HEK293 (cell line): ENCODE measurements at regions not wholly inside any gene's neighbourhood (a gene's known extent, or its start where the extent isn't known, plus 50 kb on each side); places are given as distances from the start of the nearest gene placed in this dataset.

ENCODE experiments used
- CTCF ChIP-seq: fragments of 450-650 bp; formaldehyde crosslinking; IDR thresholded peaks from 2 replicates; pipeline ENCODE4 v1.5.1; 2016; ENCODE audit warnings: missing biosample characterization, missing genetic modification characterization
- ZNF26 ChIP-seq: fragments of 450-650 bp; formaldehyde crosslinking; IDR thresholded peaks from 2 replicates; pipeline ENCODE4 v1.5.1; 2016; ENCODE audit warnings: missing biosample characterization, missing genetic modification characterization
- ZNF792 ChIP-seq: fragments of 450-650 bp; formaldehyde crosslinking; IDR thresholded peaks from 2 replicates; pipeline ENCODE4 v1.5.1; 2016; ENCODE audit warnings: missing biosample characterization, missing genetic modification characterization
- TF ChIP-seq, protein P1 (sequence below): fragments of 450-650 bp; formaldehyde crosslinking; IDR thresholded peaks from 2 replicates; pipeline ENCODE4 v1.5.1; 2016; ENCODE audit warnings: missing biosample characterization, missing genetic modification characterization

DNA sequence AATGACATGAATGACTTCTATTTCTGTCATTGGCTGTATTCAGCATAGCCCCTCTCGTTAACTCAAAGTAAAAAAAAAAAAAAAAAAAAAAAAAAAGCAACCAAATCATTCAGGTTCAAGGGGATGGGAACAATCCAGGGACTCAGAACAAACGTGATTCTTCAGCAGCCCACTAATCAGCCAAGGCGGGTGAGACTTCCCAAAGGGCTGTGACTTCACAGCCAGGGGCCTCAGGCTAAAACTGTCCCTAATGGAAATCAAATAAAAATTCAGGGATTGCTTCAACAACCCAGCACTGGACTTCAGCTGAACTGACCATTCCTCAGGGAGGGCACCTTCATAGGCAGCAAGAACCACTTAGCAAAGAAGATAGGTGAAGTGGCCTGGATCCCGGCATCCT, 86.2 kb upstream of the FAM169A start:
- TF ChIP-seq, protein P1, sequence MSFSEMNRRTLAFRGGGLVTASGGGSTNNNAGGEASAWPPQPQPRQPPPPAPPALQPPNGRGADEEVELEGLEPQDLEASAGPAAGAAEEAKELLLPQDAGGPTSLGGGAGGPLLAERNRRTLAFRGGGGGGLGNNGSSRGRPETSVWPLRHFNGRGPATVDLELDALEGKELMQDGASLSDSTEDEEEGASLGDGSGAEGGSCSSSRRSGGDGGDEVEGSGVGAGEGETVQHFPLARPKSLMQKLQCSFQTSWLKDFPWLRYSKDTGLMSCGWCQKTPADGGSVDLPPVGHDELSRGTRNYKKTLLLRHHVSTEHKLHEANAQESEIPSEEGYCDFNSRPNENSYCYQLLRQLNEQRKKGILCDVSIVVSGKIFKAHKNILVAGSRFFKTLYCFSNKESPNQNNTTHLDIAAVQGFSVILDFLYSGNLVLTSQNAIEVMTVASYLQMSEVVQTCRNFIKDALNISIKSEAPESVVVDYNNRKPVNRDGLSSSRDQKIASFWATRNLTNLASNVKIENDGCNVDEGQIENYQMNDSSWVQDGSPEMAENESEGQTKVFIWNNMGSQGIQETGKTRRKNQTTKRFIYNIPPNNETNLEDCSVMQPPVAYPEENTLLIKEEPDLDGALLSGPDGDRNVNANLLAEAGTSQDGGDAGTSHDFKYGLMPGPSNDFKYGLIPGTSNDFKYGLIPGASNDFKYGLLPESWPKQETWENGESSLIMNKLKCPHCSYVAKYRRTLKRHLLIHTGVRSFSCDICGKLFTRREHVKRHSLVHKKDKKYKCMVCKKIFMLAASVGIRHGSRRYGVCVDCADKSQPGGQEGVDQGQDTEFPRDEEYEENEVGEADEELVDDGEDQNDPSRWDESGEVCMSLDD (tag by site-specific recombination), result no peak
- TF ChIP-seq CTCF (tag by site-specific recombination) (no peak), ZNF26 (tag by site-specific recombination) (no peak), ZNF792 (tag by site-specific recombination) (no peak)
